ENCODE measurements at regions not wholly inside any gene's neighbourhood (a gene's known extent, or its start where the extent isn't known, plus 50 kb on each side); places are given as distances from the start of the nearest gene placed in this dataset.

- DNase-seq (ENCODE audit: low spot score) (no peak), ATAC-seq (ENCODE audit: low FRiP score) (no peak)
- no peak for TF ChIP-seq CTCF (IDR thresholded peaks at IDR 0.05)
Measured at GRCh38 chr4:11286533-11286932, 142.2 kb downstream of the HS3ST1 start.

GRCh38 chr4:11281720-11282119 is 147.0 kb downstream of the HS3ST1 start:
- DNase-seq (ENCODE audit: low spot score) (no peak), ATAC-seq (ENCODE audit: low FRiP score) (peak; percentile 83)
- TF ChIP-seq CTCF (IDR thresholded peaks at IDR 0.05) = no peak

GRCh38 chr4:11271263-11271662 is 157.4 kb downstream of the HS3ST1 start:
- no peak for ATAC-seq (ENCODE audit: low FRiP score)
- no peak for TF ChIP-seq CTCF (IDR thresholded peaks at IDR 0.05)
- no peak for DNase-seq (ENCODE audit: low spot score)

GRCh38 chr4:11268149-11268548 is 160.5 kb downstream of the HS3ST1 start:
- no peak for DNase-seq (ENCODE audit: low spot score)
- no peak for ATAC-seq (ENCODE audit: low FRiP score)
- TF ChIP-seq CTCF (IDR thresholded peaks at IDR 0.05) = no peak

GRCh38 chr4:11264841-11265240 is 163.9 kb downstream of the HS3ST1 start:
- ATAC-seq (ENCODE audit: low FRiP score) = no peak
- DNase-seq (ENCODE audit: low spot score) = no peak
- no peak for TF ChIP-seq CTCF (IDR thresholded peaks at IDR 0.05)

- TF ChIP-seq CTCF (IDR thresholded peaks at IDR 0.05) = no peak
- no peak for ATAC-seq (ENCODE audit: low FRiP score)
- no peak for DNase-seq (ENCODE audit: low spot score)
Measured at GRCh38 chr4:11264346-11264745, 164.3 kb downstream of the HS3ST1 start.

GRCh38 chr4:11263208-11263607 is 165.5 kb downstream of the HS3ST1 start:
- no peak for TF ChIP-seq CTCF (IDR thresholded peaks at IDR 0.05)
- DNase-seq (ENCODE audit: low spot score) (no peak), ATAC-seq (ENCODE audit: low FRiP score) (no peak)
